H9 (cell line): ENCODE measurements at regions not wholly inside any gene's neighbourhood (a gene's known extent, or its start where the extent isn't known, plus 50 kb on each side); places are given as distances from the start of the nearest gene placed in this dataset.
"Not testable (repeated sequence)": the region's sequence is repeated elsewhere in the genome, so short reads cannot be mapped to it uniquely, and the experiment has no call there.

Source experiments
- DNase-seq: peaks from one replicate; pipeline ENCODE4 v3.0.0-alpha.2; 2017
- H2AFZ ChIP-seq: one replicate; pipeline ENCODE4 v1.6.1; 2013; ENCODE audit warnings: mild to moderate bottlenecking, low read length, control low read depth, moderate library complexity
- H2AK5ac ChIP-seq: 2 replicates; pipeline ENCODE4 v1.6.1; 2013; ENCODE audit warnings: low read length, control low read depth, mixed read lengths; ENCODE audit not compliant: insufficient read length
- H2BK120ac ChIP-seq: one replicate; pipeline ENCODE4 v1.6.1; 2013; ENCODE audit warnings: low read depth, mild to moderate bottlenecking, low read length, control low read depth, inconsistent platforms; ENCODE audit not compliant: poor library complexity, severe bottlenecking
- H2BK12ac ChIP-seq: 2 replicates; pipeline ENCODE4 v1.6.1; 2013; ENCODE audit warnings: low read length, control low read depth, mixed read lengths, low read depth; ENCODE audit not compliant: insufficient read length
- H2BK15ac ChIP-seq: 2 replicates; pipeline ENCODE4 v1.6.1; 2013; ENCODE audit warnings: low read depth, low read length, control low read depth
- H2BK20ac ChIP-seq: one replicate; pipeline ENCODE4 v1.6.1; 2013; ENCODE audit warnings: low read depth, mild to moderate bottlenecking, low read length, control low read depth, inconsistent platforms; ENCODE audit not compliant: poor library complexity, severe bottlenecking
- H2BK5ac ChIP-seq: 2 replicates; pipeline ENCODE4 v1.6.1; 2013; ENCODE audit warnings: low read length, control low read depth, mixed read lengths; ENCODE audit not compliant: insufficient read length
- H3K14ac ChIP-seq: 2 replicates; pipeline ENCODE4 v1.6.1; 2013; ENCODE audit warnings: low read length, control low read depth; ENCODE audit not compliant: insufficient read depth
- H3K18ac ChIP-seq: 2 replicates; pipeline ENCODE4 v1.6.1; 2013; ENCODE audit warnings: low read depth, mild to moderate bottlenecking, mixed read lengths, low read length, control low read depth; ENCODE audit not compliant: insufficient read length
- H3K23ac ChIP-seq: 2 replicates; pipeline ENCODE4 v1.6.1; 2013; ENCODE audit warnings: low read length, control low read depth, mixed read lengths, low read depth; ENCODE audit not compliant: insufficient read length
- H3K23me2 ChIP-seq: 2 replicates; pipeline ENCODE4 v1.6.1; 2013; ENCODE audit warnings: low read depth, mild to moderate bottlenecking, mixed read lengths, low read length, control low read depth; ENCODE audit not compliant: insufficient read length, poor library complexity, severe bottlenecking
- H3K27ac ChIP-seq: 2 replicates; pipeline ENCODE4 v1.5.1; 2013; ENCODE audit warnings: low read length, control low read depth, mixed read lengths, low read depth; ENCODE audit not compliant: insufficient read length
- H3K27me3 ChIP-seq: 2 replicates; pipeline ENCODE4 v1.6.1; 2013; ENCODE audit warnings: low read length, control low read depth, inconsistent platforms; ENCODE audit not compliant: insufficient read depth
- H3K4ac ChIP-seq: 2 replicates; pipeline ENCODE4 v1.6.1; 2013; ENCODE audit warnings: low read depth, mild to moderate bottlenecking, control low read depth, inconsistent platforms, low read length, moderate library complexity
- H3K4me1 ChIP-seq: 2 replicates; pipeline ENCODE4 v1.6.1; 2013; ENCODE audit warnings: low read length, control low read depth, inconsistent platforms; ENCODE audit not compliant: insufficient read depth
- H3K4me2 ChIP-seq: 2 replicates; pipeline ENCODE4 v1.6.1; 2013; ENCODE audit warnings: low read length, control low read depth, mixed read lengths; ENCODE audit not compliant: insufficient read length, insufficient read depth
- H3K56ac ChIP-seq: 2 replicates; pipeline ENCODE4 v1.6.1; 2013; ENCODE audit warnings: low read depth, mild to moderate bottlenecking, mixed read lengths, low read length, control low read depth; ENCODE audit not compliant: insufficient read length
- H3K79me1 ChIP-seq: 2 replicates; pipeline ENCODE4 v1.6.1; 2013; ENCODE audit warnings: low read depth, mild to moderate bottlenecking, moderate library complexity, low read length, control low read depth, inconsistent platforms; ENCODE audit not compliant: insufficient read depth, poor library complexity, severe bottlenecking
- H3K79me2 ChIP-seq: 2 replicates; pipeline ENCODE4 v1.6.1; 2013; ENCODE audit warnings: low read length, control low read depth, inconsistent platforms; ENCODE audit not compliant: insufficient read depth
- H3K9ac ChIP-seq: 2 replicates; pipeline ENCODE4 v1.6.1; 2013; ENCODE audit warnings: low read length, control low read depth, mixed read lengths; ENCODE audit not compliant: insufficient read length; ENCODE audit errors: extremely low read depth
- H3K9me3 ChIP-seq: one replicate; pipeline ENCODE4 v1.6.1; 2013; ENCODE audit warnings: low read depth, low read length, inconsistent platforms; ENCODE audit not compliant: control insufficient read depth
- H3T11ph ChIP-seq: one replicate; pipeline ENCODE4 v1.6.1; 2013; ENCODE audit warnings: mild to moderate bottlenecking, low read length, control low read depth, inconsistent platforms
- H4K20me1 ChIP-seq: one replicate; pipeline ENCODE4 v1.6.1; 2013; ENCODE audit not compliant: control insufficient read depth, insufficient read length, insufficient read depth
- H4K5ac ChIP-seq: 2 replicates; pipeline ENCODE4 v1.6.1; 2013; ENCODE audit warnings: low read depth, mild to moderate bottlenecking, mixed read lengths, low read length, control low read depth; ENCODE audit not compliant: insufficient read length
- H4K8ac ChIP-seq: replicated peaks from 2 replicates; pipeline ENCODE4 v1.6.1; 2013; ENCODE audit warnings: low read length, control low read depth, mixed read lengths, low read depth; ENCODE audit not compliant: insufficient read length
- H4K91ac ChIP-seq: 2 replicates; pipeline ENCODE4 v1.6.1; 2013; ENCODE audit warnings: low read depth, mild to moderate bottlenecking, moderate library complexity, mixed read lengths, low read length, control low read depth; ENCODE audit not compliant: insufficient read length
- H3K27ac Mint-ChIP-seq, 3 experiments: 2 replicates in 2 of 3; 3 replicates in 1 of 3; pipeline ENCODE4 v1.8.0; 2020 to 2021; ENCODE audit warnings: mixed read lengths in 3 of 3, mild to moderate bottlenecking in 1 of 3, moderate library complexity in 1 of 3
- H3K27me3 Mint-ChIP-seq: 2 replicates; pipeline ENCODE4 v1.8.0; 2021; ENCODE audit warnings: low read depth, mild to moderate bottlenecking, moderate library complexity, mixed read lengths
- H3K36me3 Mint-ChIP-seq, 3 experiments: 2 replicates in 2 of 3; 3 replicates in 1 of 3; pipeline ENCODE4 v1.8.0; 2020 to 2021; ENCODE audit warnings: low read depth in 3 of 3, mixed read lengths in 3 of 3; ENCODE audit not compliant: insufficient read depth in 1 of 3
- H3K4me1 Mint-ChIP-seq, 2 experiments: 2 replicates each; pipeline ENCODE4 v1.8.0; 2020; ENCODE audit warnings: mixed read lengths in 2 of 2
- H3K4me3 Mint-ChIP-seq, 2 experiments: 2 replicates in 1 of 2; 3 replicates in 1 of 2; pipeline ENCODE4 v1.8.0; 2020 to 2021; ENCODE audit warnings: mild to moderate bottlenecking in 2 of 2, mixed read lengths in 2 of 2, moderate library complexity in 1 of 2
- H3K9me3 Mint-ChIP-seq, 2 experiments: 2 replicates in 1 of 2; 3 replicates in 1 of 2; pipeline ENCODE4 v1.8.0; 2020; ENCODE audit warnings: mild to moderate bottlenecking in 2 of 2, mixed read lengths in 2 of 2, moderate library complexity in 1 of 2
- WGBS: extraction: QIAGEN DNeasy Blood & Tissue Kit; methylation state at CpG from one replicate; pipeline ENCODE4 v1.1.7; 2013; ENCODE audit warnings: missing lambda C conversion rate, low lambda C conversion rate, mixed read lengths; ENCODE audit not compliant: insufficient read length; ENCODE audit errors: extremely low coverage; 5-methylcytosine and 5-hydroxymethylcytosine counted together
- TF ChIP-seq, protein P1 (sequence below): fragments of 200-600 bp; sonication (generic); conservative IDR thresholded peaks from 3 replicates; pipeline ENCODE4 v1.8.0; 2021; ENCODE audit warnings: antibody characterized with exemption, mild to moderate bottlenecking

DNA sequence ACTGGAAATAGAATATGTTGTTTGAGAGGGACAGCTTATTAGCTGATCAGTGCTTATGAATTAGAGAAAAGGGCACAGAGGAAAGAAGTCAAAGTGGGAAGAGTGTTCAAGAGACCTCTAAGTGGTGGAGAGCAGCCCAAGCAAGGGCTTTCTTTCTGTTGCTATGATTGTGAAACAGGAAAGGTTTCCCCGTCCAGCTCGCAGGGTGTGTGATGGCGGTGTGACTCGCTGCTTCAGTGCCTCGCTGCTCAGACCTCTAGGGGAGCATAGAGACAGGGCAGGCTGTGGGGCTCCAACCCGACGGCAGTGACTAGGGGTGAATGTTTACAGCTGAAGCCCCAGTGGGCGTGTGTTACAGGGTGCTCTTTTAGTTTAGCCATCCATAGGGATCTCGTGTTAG lies 166.5 kb upstream of the COPS8 start:
- Histone ChIP-seq H3K9me3 (no peaks in the 10 kb centered on the region), H4K5ac (no peak overlapping the region), H3K14ac (no peak overlapping the region), H3K4me1 (no peaks in the 10 kb centered on the region), H4K20me1 (no peaks in the 10 kb centered on the region), H3K27me3 (no peaks in the 10 kb centered on the region), H3K79me2 (no peaks in the 10 kb centered on the region), H2BK15ac (no peak overlapping the region), H3K9ac (no peak overlapping the region), H3K23me2 (no peaks in the 10 kb centered on the region), H3K79me1 (no peaks in the 10 kb centered on the region), H3K56ac (no peak overlapping the region), H4K8ac (no peak overlapping the region), H2BK120ac (no peak overlapping the region), H2BK20ac (no peak overlapping the region), H2AK5ac (no peak overlapping the region), H3T11ph (no peak overlapping the region), H2BK12ac (no peak overlapping the region), H2AFZ (no peak overlapping the region), H2BK5ac (no peak overlapping the region), H3K4ac (no peak overlapping the region), H3K18ac (no peak overlapping the region), H4K91ac (no peak overlapping the region), H3K27ac (no peak overlapping the region), H3K4me2 (no peak overlapping the region), H3K23ac (no peak overlapping the region)
- no peak for DNase-seq
- Mint-ChIP-seq H3K4me1 (peaks cover 8 to 17% of the 10 kb centered on the region in 2 experiments), H3K27me3 (peaks cover 10% of the 10 kb centered on the region), H3K9me3 (no peaks in the 10 kb centered on the region), H3K27ac (no peak overlapping the region), H3K36me3 (no peaks in the 10 kb centered on the region), H3K4me3 (no peak overlapping the region)
- WGBS = no CpG with 5 or more reads among the region's 9 CpGs
- TF ChIP-seq, protein P1, sequence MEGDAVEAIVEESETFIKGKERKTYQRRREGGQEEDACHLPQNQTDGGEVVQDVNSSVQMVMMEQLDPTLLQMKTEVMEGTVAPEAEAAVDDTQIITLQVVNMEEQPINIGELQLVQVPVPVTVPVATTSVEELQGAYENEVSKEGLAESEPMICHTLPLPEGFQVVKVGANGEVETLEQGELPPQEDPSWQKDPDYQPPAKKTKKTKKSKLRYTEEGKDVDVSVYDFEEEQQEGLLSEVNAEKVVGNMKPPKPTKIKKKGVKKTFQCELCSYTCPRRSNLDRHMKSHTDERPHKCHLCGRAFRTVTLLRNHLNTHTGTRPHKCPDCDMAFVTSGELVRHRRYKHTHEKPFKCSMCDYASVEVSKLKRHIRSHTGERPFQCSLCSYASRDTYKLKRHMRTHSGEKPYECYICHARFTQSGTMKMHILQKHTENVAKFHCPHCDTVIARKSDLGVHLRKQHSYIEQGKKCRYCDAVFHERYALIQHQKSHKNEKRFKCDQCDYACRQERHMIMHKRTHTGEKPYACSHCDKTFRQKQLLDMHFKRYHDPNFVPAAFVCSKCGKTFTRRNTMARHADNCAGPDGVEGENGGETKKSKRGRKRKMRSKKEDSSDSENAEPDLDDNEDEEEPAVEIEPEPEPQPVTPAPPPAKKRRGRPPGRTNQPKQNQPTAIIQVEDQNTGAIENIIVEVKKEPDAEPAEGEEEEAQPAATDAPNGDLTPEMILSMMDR = no peak; the same call in 2 of the 3 replicates

DNA sequence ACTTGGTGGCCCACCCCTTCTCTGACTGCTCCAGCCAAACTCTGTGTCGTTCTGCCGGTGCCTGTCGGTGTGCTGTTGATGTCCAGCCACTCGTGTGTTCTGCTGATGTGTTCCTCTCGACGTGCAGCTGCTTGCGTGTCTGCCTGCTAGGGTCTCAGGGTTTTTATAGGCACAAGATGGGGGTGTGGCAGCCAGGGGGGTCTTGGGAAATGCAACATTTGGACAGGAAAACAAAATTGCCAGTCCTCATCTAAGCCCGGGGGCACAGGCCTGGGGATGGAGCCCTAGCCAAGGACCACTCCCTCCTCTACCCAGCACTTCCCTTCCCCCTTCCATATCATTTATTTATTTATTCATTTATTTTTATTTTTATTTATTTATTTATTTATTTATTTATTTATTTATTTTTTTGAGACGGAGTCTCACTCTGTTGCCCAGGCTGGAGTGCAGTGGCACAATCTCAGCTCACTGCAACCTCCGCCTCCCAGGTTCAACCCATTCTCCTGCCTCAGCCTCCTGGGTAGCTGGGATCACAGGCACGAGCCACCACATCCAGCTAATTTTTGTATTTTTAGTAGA lies 165.8 kb upstream of the COPS8 start:
- not testable (repeated sequence) for H2AK5ac ChIP-seq, H3K9ac ChIP-seq, H3K27me3 Mint-ChIP-seq, H3K9me3 Mint-ChIP-seq, H2BK15ac ChIP-seq, H3K27me3 ChIP-seq, H2BK5ac ChIP-seq, H3K4ac ChIP-seq, H4K5ac ChIP-seq, H3K27ac Mint-ChIP-seq, H4K91ac ChIP-seq, H3K18ac ChIP-seq, H3K23ac ChIP-seq, H3T11ph ChIP-seq, H3K79me1 ChIP-seq, H3K4me2 ChIP-seq, H3K56ac ChIP-seq, DNase-seq, H3K4me3 Mint-ChIP-seq, H3K79me2 ChIP-seq, H2BK20ac ChIP-seq, H3K4me1 ChIP-seq, H3K36me3 Mint-ChIP-seq, H3K9me3 ChIP-seq, H4K8ac ChIP-seq, H4K20me1 ChIP-seq, H2BK120ac ChIP-seq, H3K23me2 ChIP-seq, H3K27ac ChIP-seq, H2AFZ ChIP-seq, H3K14ac ChIP-seq, H2BK12ac ChIP-seq
- H3K4me1 Mint-ChIP-seq = peaks cover 8 to 12% of the 10 kb centered on the region in 2 experiments
- no CpG with 5 or more reads among the region's 11 CpGs for WGBS
